IMR-90 (cell line): ENCODE measurements at regions not wholly inside any gene's neighbourhood (a gene's known extent, or its start where the extent isn't known, plus 50 kb on each side); places are given as distances from the start of the nearest gene placed in this dataset.

ENCODE experiments used
- ATAC-seq: fragments of 200-7000 bp; cut with Tn5 transposase; 2 replicates; pipeline ENCODE4 v1.9.1; 2020; ENCODE audit warnings: low read depth, mild to moderate bottlenecking, moderate library complexity
- BruUV-seq: library from RNA; stranded (reverse); fragments of 400-500 nt; replicated peaks from 2 replicates; lab custom pipeline; 2021; lab: Mats Ljungman, UMichigan
- CTCF ChIA-PET: fragments of 300-600 bp; formaldehyde crosslinking; extraction: SDS; loops from one replicate; lab custom pipeline; 2021; ENCODE audit warnings: antibody characterized with exemption; lab: Yijun Ruan, JAX
- POLR2A ChIA-PET: fragments of 300-600 bp; sonication (Branson Sonifier 250); formaldehyde crosslinking; loops from one replicate; lab custom pipeline; 2022; ENCODE audit warnings: antibody characterized with exemption; ENCODE audit not compliant: unreplicated experiment; lab: Charles Lee
- DNase-seq: peaks from one replicate; pipeline ENCODE4 v3.0.0; 2013
- H2AFZ ChIP-seq: replicated peaks from 2 replicates; pipeline ENCODE3; 2013; ENCODE audit warnings: low read length, mild to moderate bottlenecking; ENCODE audit not compliant: poor library complexity
- H2AK5ac ChIP-seq: 2 replicates; pipeline ENCODE4 v1.6.1; 2013; ENCODE audit warnings: low read depth, low read length, inconsistent platforms
- H2AK9ac ChIP-seq: replicated peaks from 2 replicates; pipeline ENCODE3; 2013; ENCODE audit warnings: mild to moderate bottlenecking, low read depth, low read length, moderate library complexity; ENCODE audit not compliant: poor library complexity
- H2BK120ac ChIP-seq: 2 replicates; pipeline ENCODE4 v1.6.1; 2013; ENCODE audit warnings: low read depth, low read length, inconsistent platforms
- H2BK15ac ChIP-seq: 3 replicates; pipeline ENCODE4 v1.6.1; 2013; ENCODE audit warnings: low read depth, low read length, inconsistent platforms
- H2BK20ac ChIP-seq: 2 replicates; pipeline ENCODE4 v1.6.1; 2013; ENCODE audit warnings: low read depth, mild to moderate bottlenecking, inconsistent platforms, low read length, moderate library complexity
- H2BK5ac ChIP-seq: 2 replicates; pipeline ENCODE4 v1.6.1; 2013; ENCODE audit warnings: mild to moderate bottlenecking, low read depth, low read length, inconsistent platforms; ENCODE audit not compliant: poor library complexity, severe bottlenecking
- H3K14ac ChIP-seq: replicated peaks from 2 replicates; pipeline ENCODE4 v1.6.1; 2013; ENCODE audit warnings: low read depth, low read length, inconsistent platforms
- H3K18ac ChIP-seq: 2 replicates; pipeline ENCODE4 v1.6.1; 2013; ENCODE audit warnings: low read depth, low read length, control low read depth
- H3K23ac ChIP-seq: 2 replicates; pipeline ENCODE4 v1.6.1; 2013; ENCODE audit warnings: low read depth, low read length, inconsistent platforms
- H3K27ac ChIP-seq: 2 replicates; pipeline ENCODE4 v1.5.1; 2013; ENCODE audit warnings: mild to moderate bottlenecking, control low read depth, low read length; ENCODE audit not compliant: insufficient read depth
- H3K27me3 ChIP-seq: 2 replicates; pipeline ENCODE4 v1.6.1; 2013; ENCODE audit warnings: low read length; ENCODE audit not compliant: control insufficient read depth, insufficient read depth
- H3K36me3 ChIP-seq: 2 replicates; pipeline ENCODE4 v1.6.1; 2013; ENCODE audit warnings: low read length, mixed read lengths; ENCODE audit not compliant: control insufficient read depth, insufficient read depth
- H3K4ac ChIP-seq: 2 replicates; pipeline ENCODE4 v1.6.1; 2013; ENCODE audit warnings: low read depth, low read length, inconsistent platforms
- H3K4me1 ChIP-seq: 2 replicates; pipeline ENCODE4 v1.6.1; 2013; ENCODE audit warnings: low read length, mixed read lengths; ENCODE audit not compliant: control insufficient read depth, insufficient read depth
- H3K4me2 ChIP-seq: 2 replicates; pipeline ENCODE4 v1.6.1; 2013; ENCODE audit warnings: low read depth, mild to moderate bottlenecking, control low read depth, low read length, moderate library complexity
- H3K4me3 ChIP-seq: 2 replicates; pipeline ENCODE4 v1.5.1; 2013; ENCODE audit warnings: low read depth, mild to moderate bottlenecking, control low read depth, low read length, moderate library complexity; ENCODE audit not compliant: insufficient read depth
- H3K56ac ChIP-seq: 2 replicates; pipeline ENCODE4 v1.6.1; 2013; ENCODE audit warnings: low read length, inconsistent platforms; ENCODE audit not compliant: insufficient read depth; ENCODE audit errors: extremely low read depth
- H3K79me1 ChIP-seq, 2 experiments: 2 replicates each; pipeline ENCODE4 v1.6.1; 2013; ENCODE audit warnings: low read length in 2 of 2, inconsistent platforms in 1 of 2, low read depth in 1 of 2
- H3K9ac ChIP-seq: 2 replicates; pipeline ENCODE4 v1.6.1; 2013; ENCODE audit warnings: low read depth, low read length, control low read depth
- H3K9me1 ChIP-seq: 2 replicates; pipeline ENCODE4 v1.6.1; 2013; ENCODE audit warnings: low read length, inconsistent platforms; ENCODE audit not compliant: insufficient read depth
- H3K9me3 ChIP-seq: 2 replicates; pipeline ENCODE4 v1.6.1; 2013; ENCODE audit warnings: low read length; ENCODE audit not compliant: control insufficient read depth, insufficient read depth
- H4K20me1 ChIP-seq: 2 replicates; pipeline ENCODE4 v1.6.1; 2013; ENCODE audit warnings: low read length, inconsistent platforms; ENCODE audit not compliant: insufficient read depth
- H4K5ac ChIP-seq: 2 replicates; pipeline ENCODE4 v1.6.1; 2013; ENCODE audit warnings: mild to moderate bottlenecking, low read depth, low read length, control low read depth
- H4K8ac ChIP-seq, 2 experiments: 2 replicates each; pipeline ENCODE4 v1.6.1; 2013; ENCODE audit warnings: low read depth in 2 of 2, low read length in 2 of 2, control low read depth in 1 of 2, inconsistent platforms in 1 of 2
- H4K91ac ChIP-seq: 2 replicates; pipeline ENCODE4 v1.6.1; 2013; ENCODE audit warnings: low read depth, low read length, inconsistent platforms; ENCODE audit not compliant: insufficient read depth
- MAZ ChIP-seq: IDR thresholded peaks from 2 replicates; pipeline ENCODE4 v1.6.1; 2012; ENCODE audit warnings: low read depth, mild to moderate bottlenecking, low read length, improper control_type of control experiment, moderate library complexity, borderline replicate concordance
- RCOR1 ChIP-seq: IDR thresholded peaks from 2 replicates; pipeline ENCODE4 v1.6.1; 2012; ENCODE audit warnings: mild to moderate bottlenecking, low read length, improper control_type of control experiment; ENCODE audit not compliant: insufficient replicate concordance
- RFX5 ChIP-seq: IDR thresholded peaks from 2 replicates; pipeline ENCODE4 v1.8.0; 2012; ENCODE audit warnings: low read depth, mild to moderate bottlenecking, low read length, moderate library complexity
- SMC3 ChIP-seq: fragments of 150-350 bp; IDR thresholded peaks from 2 replicates; pipeline ENCODE4 v1.6.1; 2016; ENCODE audit warnings: low read depth, mild to moderate bottlenecking, antibody characterized with exemption, low read length, moderate library complexity
- WGBS, 2 experiments: methylation state at CpG; one replicate each; pipeline versions ENCODE4 v1.1.5 to v1.1.7; 2013; ENCODE audit warnings: missing lambda C conversion rate in 2 of 2; ENCODE audit not compliant: insufficient read length in 1 of 2; ENCODE audit errors: extremely low coverage in 2 of 2; 5-methylcytosine and 5-hydroxymethylcytosine counted together
- dilution Hi-C: fragments of 300-500 bp; cut with HindIII; formaldehyde crosslinking; loops from one replicate; pipeline ENCODE4 v1.14.3; 2018; ENCODE audit warnings: low sequenced_read_pairs; ENCODE audit not compliant: unreplicated experiment
- in situ Hi-C: fragments of 300-500 bp; cut with MboI; formaldehyde crosslinking; loops from 3 replicates; pipeline ENCODE4 v1.14.3; 2019; ENCODE audit warnings: low sequenced_read_pairs, inconsistent platforms, mixed read lengths
- intact Hi-C: fragments of 100-400 bp; cut with micrococcal nuclease; formaldehyde crosslinking; loops from 2 replicates; pipeline ENCODE4 v1.10.0; 2022

DNA sequence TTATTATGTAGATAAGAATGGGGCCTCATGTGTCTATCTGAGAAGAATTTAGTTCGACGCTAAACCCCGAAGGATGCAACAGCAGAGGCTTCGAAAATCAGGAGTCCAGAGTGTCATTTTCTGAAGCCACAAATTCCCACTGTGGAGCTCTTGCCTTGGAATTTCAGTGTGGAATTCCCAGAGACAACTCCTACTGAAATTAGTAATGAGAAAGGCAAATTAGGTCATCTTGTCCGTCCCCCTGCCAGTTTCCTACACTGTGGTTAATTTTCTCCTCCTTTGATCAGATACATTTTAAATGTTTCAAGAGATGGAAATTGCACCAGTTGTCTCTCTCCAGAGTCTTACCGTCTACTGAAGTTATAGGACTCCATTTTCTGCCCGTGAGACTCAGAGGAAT is 633.6 kb downstream of the BNC2 start:
- no peak overlapping the region for H2AK9ac ChIP-seq
- in situ Hi-C loops: no loop called here
- no peak overlapping the region for H4K91ac ChIP-seq
- no peak overlapping the region for H2BK20ac ChIP-seq
- ChIA-PET POLR2A (no interaction called here), CTCF (no interaction called here)
- H3K18ac ChIP-seq: peak overlapping the region; percentile 53
- no peak overlapping the region for H3K56ac ChIP-seq
- no peak overlapping the region for H2AK5ac ChIP-seq
- no peaks in the 10 kb centered on the region for H3K79me1 ChIP-seq
- peaks cover 14% of the 10 kb centered on the region for H3K9me3 ChIP-seq
- H3K4ac ChIP-seq: no peak overlapping the region
- H3K36me3 ChIP-seq: no peaks in the 10 kb centered on the region
- DNase-seq (peak; percentile 43), ATAC-seq (no peak)
- peaks cover 14% of the 10 kb centered on the region for H3K4me1 ChIP-seq
- no peak overlapping the region for H3K4me3 ChIP-seq
- H4K5ac ChIP-seq: peak overlapping the region; percentile 24; the same call in 1 of the 2 replicates
- TF ChIP-seq SMC3: no peak
- no peak for TF ChIP-seq MAZ
- TF ChIP-seq RCOR1: no peak
- TF ChIP-seq RFX5: no peak
- H2BK15ac ChIP-seq: no peak overlapping the region
- no TSS peak for BruUV-seq
- no peak overlapping the region for H3K9ac ChIP-seq
- H3K27me3 ChIP-seq: peaks cover 3% of the 10 kb centered on the region; the same call in 1 of the 2 replicates
- peak overlapping the region; percentile 22; the same call in 1 of the 2 replicates for H3K27ac ChIP-seq
- no peaks in the 10 kb centered on the region for H4K20me1 ChIP-seq
- H3K14ac ChIP-seq: no peak overlapping the region; the same call in 1 of the 2 replicates
- WGBS, 2 experiments: 65% methylated on average over 4 of the region's 7 CpGs; no CpG with 5 or more reads in 1 of the 2 experiments
- no peak overlapping the region for H4K8ac ChIP-seq
- dilution Hi-C loops: no loop called here
- no peak overlapping the region for H2BK120ac ChIP-seq
- no peak overlapping the region for H2AFZ ChIP-seq
- H3K23ac ChIP-seq: no peak overlapping the region
- 0 out of 2 replicates have a peak overlapping the region, but pooled peaks have one; percentile 5 for H3K4me2 ChIP-seq
- H2BK5ac ChIP-seq: no peak overlapping the region
- intact Hi-C loops: no loop called here
- H3K9me1 ChIP-seq: peaks cover 12% of the 10 kb centered on the region
